Stimulated activated CD4-positive, alpha-beta T cell treated with anti-CD3 and anti-CD28 coated beads, TNF-alpha, amount 100 ng/mL, for 24 hours (primary cell): ENCODE measurements at regions not wholly inside any gene's neighbourhood (a gene's known extent, or its start where the extent isn't known, plus 50 kb on each side); places are given as distances from the start of the nearest gene placed in this dataset.
"Not testable (repeated sequence)": the region's sequence is repeated elsewhere in the genome, so short reads cannot be mapped to it uniquely, and the experiment has no call there.

ENCODE experiments used
- DNase-seq, 3 experiments: peaks; one replicate each; pipeline ENCODE4 v3.0.0-alpha.2; 2020; ENCODE audit warnings: low read depth in 3 of 3

DNA sequence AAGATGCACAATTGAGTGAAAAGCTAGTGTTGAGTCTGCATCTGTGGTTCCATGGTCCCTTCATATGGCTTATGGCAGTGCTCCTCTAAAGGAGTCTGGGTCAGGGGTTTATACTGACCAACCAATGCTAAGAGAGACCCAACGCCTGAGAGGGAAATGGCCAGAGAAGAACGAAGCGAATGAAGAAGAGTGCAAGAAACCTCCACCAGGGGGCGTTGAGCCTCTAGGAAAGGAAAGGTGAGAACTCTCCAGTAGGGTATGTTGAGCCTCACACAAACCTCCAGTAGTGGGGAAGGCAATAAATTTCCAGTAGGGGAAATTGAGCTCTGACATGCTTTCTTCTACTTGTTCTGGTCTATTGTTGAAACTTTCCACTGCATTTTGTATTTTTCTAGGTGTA, 470.6 kb downstream of the PRDM9 start:
- DNase-seq: no peak

DNA sequence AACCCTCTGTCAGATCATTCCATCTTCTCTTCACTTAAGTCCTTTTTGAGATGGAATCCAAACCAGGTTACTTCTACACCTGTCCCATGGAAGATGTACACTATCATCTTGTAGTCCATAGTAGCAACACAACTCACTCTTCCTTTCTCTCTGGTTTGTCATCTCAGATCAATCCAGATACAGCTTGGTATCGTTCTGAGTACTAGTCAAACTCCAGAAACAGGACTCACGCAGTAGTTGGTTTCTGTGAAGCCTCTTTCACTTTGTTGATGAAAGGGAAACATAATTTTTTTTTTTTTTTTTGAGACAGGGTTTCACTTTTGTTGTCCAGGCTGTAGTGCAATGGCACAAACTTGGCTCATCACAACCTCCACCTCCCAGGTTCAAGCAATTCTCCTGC, 484.0 kb downstream of the PRDM9 start:
- DNase-seq: no peak

DNA sequence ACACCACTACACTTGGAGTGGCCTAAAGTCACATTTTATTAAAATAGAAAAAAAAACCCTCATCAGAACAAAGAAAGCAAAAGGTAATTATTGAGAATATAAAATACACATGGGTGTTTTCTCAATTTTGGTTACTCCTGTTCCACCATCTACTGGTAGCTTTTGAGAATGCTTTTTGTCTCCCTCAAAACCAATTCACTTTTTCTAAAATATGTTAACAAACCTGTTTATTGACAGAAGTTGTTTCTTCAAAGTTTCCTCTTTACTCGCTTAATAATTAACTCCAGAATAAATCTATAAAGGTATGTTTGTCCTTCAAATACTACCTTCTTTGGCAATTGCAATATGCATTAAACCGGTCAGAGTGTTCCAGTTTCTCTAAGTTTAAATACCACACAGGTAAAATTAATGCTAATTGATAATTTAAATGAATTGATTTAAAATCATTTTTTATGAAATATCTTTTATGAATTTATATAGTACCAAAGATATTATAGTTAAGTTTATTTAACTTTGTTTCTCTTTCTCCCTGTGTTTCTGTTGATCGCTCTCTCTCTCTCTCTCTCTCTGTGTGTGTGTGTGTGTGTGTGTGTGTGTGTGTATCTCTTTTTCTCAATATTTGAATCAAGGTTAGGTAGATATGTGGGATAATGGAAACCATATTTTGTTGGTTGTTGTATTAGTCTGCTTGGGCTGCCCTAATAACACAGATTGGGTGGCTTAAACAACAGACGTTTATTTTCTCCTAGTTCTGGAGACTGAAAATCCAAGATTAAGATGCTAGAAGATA, 487.4 kb downstream of the PRDM9 start:
- DNase-seq: no peak

DNA sequence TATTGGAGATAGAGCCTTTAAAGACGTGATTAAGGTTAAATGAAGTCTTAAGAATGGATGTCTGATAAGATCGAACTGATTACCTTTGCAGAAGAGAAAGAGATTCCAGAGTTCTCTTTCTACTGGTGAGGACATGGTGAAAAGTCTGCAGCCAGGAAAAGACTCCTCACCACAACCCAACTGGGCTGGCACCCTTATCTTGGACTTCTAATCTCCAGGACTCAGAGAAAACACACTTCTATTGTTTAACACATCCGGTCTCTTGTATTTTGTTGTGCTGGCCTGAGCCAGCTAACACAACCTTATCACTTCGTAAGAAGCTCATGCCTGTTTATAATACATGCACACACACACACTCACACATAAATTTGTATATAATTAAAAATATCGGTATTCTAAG, 489.1 kb downstream of the PRDM9 start:
- no peak for DNase-seq

DNA sequence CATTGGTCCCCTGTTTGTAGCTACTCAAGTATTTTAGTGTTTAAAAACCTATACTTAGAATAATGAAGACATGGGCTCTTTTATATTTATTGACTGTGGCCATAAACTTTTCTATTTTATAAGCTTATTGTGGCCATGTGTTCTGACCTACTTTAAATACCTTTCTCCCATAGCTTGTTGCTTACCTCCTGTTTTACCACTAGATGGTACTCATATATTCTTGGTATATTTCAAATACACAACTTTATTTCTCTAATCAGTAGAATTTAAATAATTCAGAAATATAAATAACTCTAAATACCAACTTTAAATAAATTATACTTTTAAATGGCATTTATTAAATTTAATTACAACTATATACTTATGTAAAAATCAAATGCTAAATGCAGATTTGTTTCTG, 498.0 kb downstream of the PRDM9 start:
- DNase-seq: no peak

DNA sequence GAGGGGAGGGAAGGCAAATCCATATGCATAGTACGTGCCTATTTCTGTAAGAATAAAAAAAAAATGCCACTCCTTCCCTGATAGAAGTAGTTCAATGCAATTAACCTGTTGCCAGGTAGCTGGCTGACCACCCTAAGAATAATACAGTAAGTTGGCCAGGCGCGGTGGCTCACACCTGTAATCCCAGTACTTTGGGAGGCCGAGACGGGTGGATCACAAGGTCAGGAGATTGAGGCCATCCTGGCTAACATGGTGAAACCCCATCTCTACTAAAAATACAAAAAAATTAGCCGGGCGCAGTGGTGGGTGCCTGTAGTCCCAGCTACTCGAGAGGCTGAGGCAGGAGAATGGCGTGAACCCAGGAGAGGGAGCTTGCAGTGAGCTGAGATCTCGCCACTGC, 510.3 kb downstream of the PRDM9 start:
- DNase-seq: not testable (repeated sequence)

DNA sequence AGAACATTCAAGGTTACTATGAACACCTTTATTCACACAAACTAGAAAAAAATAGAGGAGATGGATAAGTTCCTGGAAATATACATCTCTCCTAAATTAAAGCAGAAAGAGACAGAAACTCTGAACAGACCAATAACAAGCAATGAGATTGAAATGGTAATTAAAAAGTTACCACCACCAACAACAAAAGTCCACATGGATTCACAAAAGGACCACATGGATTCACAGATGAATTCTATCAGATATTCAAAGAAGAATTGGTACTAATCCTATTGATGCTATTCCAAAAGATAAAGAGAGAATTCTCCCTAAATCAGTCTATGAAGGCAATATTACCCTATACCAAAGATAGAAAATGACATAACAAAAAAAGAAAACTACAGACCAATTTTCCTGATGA, 518.9 kb downstream of the PRDM9 start:
- no peak for DNase-seq

DNA sequence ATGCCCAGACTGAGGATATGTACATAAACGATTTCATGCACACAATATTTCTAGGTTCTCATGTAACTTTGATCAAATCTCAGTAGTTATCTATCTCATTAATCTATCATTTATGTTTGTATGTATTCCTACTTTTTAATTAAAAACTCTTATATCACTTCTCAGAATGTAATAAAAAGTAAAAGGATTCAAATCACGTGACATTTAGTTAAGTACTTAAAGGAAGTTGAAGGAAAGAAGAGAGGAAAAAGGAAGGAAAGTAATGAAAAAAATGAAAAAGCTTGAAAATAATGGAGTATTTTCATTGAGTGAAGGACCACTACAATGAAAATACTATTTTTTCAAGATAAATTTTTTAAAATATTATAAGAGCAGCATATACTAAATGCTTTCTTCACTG, 535.3 kb downstream of the PRDM9 start:
- no peak for DNase-seq

DNA sequence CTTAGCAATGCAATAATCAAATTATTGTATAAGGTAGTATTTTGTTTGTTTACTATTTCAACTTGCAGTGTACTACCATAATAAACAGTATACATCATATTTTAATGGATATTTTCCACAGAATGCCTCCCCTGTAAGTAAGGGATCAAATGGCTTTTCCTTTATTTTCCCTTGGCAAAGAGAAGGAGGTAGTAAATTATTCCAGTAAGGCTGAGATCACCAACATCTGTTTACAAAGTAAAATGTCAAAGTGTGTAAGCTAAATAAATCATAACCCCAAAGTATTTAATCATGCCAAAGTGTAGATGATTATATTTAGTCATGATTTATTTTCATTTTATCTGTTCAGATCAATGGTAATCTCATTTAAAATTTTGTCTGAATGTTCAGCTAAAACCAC, 537.6 kb downstream of the PRDM9 start:
- no peak for DNase-seq

DNA sequence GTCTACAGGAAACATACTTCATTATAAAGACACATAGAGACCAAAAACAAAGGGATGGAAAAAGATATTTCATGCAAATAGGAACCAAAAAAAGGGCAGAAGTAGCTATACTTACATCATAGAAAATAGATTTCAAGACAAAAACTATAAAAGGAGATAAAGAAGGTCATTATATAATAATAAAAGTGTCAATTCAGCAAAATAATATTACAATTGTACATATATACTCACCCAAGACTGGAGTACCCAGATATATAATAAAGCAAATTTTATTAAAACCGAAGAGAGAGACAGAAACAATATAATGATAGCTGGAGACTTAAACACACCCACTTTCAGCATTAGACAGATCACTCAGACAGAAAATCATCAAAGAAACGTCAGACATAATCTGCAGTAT, 546.3 kb downstream of the PRDM9 start:
- DNase-seq: no peak

DNA sequence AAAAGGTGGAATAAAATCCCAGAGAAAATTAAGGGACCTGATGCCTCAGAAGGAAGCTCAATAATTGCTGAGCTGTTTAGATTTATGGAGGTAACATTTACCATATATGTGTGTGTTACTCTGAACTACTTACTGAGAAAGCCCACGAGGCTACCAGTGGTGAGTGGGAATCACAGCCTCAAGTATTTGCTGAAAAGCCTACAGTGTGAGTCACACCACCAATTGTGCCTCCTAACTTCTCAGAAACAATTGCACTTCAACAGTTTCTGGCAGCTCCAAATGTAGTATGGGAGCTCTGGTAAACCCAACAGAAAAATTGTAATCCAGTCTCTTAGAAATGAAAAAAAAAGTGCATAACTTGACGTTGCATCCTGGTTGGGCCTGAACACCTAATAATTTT, 551.6 kb downstream of the PRDM9 start:
- DNase-seq: no peak

DNA sequence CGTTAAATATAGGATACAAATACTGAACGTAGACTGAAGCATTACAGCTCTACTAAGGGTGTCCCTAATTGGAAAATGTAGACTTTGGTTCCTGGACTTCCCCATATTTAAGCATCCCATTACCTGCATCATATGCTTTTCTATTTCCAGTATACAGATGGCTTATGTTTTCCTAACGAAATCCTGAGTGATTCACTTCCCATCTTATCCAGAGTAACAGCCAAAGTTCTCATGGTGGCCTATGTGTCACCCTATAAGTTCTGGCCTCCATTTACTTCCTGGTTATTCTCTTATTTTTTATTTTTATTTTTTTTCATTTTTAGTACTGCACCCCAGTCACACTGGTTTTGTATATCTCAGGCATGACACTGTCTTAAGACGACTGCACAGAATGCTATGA, 552.3 kb downstream of the PRDM9 start:
- no peak for DNase-seq

DNA sequence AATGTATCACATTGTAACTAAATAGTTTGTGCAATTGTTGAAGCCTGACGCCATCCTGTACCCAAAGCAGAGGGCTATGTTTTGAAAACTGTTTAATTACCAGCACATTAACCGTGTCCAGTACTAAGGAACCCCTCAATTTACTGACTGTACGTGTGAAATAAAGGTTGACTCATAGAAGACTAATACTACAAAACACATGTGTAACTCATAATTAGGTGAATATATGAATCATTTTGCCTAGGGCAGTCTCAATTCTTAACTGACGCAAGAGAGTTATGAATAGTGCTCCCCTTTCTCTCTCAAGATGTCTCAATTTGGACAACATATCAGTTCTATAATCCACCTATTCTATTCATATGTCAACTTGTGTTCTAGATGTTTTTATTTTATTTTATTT, 558.4 kb downstream of the PRDM9 start:
- DNase-seq: no peak

DNA sequence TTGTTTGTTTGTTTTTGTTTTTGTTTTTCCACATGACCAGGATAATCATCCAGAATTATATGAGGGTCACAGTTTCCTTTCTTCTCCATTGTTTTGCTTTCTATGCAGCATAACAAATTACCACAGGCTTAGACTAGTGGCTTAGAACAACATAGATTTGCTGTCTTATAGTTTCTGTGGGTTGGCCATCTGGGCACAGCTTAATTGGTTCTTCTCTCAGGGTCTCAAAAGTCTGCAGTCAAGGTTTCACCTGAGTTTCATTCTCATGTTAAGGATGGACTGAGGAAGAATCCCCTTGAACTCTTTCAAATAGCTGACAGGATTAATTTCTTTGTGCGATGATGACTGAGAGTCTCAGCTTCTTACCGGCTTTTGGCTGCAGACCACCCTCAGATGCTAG, 559.8 kb downstream of the PRDM9 start:
- DNase-seq: no peak

DNA sequence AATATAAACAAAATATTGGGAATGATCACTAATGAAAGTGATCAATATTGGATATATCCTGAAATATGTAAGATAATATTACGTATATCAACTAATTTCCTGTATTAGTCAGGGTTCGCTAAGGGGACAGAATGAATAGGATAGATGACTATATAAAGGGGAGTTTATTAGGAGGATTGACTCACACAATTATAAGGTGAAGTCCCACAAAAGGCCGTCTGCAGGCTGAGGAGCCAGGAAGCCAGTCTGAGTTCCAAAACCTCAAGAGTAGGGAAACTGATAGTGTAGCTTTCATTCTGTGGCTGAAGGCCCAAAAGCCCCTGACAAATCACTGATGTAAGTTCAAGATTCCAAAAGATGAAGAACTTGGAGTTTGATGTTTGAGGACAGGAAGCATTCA, 561.1 kb downstream of the PRDM9 start:
- DNase-seq: no peak

DNA sequence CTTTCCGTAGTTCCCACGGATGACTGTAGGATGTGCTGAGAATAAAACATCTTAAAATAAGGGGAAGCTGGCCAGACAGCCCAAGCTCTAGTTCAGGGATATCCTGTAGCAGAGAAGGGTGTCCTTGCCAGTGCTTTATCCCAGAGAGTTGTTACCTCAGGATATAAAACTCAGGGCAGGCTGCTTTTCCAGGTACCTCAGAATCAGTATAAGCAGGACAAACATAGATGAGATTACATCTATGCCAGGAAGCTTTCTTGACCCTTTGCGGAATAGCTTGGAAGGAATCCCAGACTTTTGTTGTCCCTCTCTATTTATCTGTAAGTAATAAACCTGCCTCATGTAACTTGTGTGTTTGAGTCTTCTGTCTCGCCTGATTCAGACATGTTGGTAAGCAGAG, 565.7 kb downstream of the PRDM9 start:
- no peak for DNase-seq

DNA sequence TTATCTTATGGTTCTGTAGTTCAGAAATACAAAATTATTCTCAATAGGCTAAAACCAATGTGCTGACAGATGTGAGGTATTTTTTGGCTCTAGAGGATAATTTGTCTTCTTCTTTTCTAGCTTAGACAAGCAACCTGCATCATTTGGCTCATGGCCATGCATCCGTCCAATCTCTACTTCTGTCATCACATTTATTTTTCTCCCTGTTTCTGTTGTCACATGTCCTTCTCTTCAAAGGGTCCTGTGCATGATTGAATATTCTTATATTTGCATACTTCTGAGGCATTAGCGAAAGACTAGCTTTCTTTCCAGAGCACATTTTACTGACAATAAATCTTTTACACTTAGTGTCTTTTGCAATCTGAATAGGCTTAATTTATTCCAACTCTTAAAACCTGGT, 564.7 kb downstream of the CDH10 start:
- DNase-seq: no peak

DNA sequence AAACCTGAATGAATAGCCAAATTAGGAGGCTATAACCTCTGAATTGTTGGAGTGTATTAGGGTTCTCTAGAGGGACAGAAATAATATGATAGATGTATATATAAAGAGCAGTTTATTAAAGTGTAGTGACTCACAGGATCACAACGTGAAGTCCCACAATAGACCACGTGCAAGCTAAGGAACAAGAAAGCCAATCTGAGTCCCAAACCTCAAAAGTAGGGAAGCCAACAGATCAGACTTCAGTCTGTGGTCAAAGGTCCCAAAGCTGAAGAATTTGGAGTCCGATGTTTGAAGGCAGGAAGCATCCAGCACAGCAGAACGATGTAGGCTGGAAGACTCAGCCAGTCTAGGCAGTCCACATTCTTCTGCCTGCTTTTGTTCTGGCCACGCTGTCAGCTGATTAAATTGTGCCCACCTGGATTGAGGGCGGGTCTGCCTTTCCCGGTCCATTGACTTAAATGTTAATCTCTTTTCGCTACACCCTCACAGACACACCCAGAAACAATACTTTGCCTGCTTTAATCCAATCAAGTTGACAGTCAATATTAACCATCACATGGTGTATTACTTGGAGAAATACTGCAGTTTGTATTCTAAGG, 550.6 kb downstream of the CDH10 start:
- no peak for DNase-seq

DNA sequence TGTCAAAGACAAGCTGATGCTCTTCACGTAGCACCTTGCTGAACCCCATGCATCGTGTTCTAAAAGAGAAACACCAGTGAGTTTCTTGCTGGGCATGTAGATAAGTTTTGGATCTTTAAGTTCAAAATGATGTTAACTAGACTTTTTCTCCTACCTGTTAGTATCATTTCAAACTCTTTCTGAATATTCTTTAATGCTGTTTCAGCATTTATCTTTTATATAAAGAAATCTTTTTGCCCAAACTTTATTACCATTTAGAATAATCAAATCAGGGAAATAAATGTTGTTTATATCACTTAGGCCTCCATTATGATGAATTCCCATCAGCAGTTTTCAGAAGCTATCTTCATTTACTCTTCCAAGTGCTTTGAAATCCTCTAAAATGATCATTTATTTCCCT, 542.8 kb downstream of the CDH10 start:
- no peak for DNase-seq

DNA sequence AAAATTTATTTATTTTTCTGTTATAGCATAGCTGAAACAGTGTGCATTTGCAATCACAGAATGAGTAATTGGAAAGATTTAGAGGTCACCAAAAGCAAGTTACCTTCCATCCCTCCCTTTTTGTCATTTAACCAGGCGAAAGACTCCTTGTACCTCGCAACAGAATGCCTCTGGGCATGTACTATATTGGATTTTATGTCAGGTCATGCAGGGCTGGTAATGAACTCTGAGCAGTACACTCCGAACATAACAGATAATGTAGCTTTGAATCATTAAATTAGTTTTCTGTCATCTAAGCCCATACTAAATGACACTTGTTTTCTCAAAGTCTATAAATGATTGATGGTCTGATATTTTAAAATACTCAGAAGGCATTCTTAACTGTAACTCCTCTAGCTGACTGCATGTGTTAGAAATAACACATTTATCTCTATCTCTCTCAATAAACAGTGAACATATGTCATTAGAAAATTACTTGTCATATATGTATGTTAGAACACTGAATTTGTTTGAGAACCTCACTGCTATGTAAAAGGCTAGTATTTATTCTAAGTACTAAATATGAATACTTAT, 541.2 kb downstream of the CDH10 start:
- DNase-seq: no peak

DNA sequence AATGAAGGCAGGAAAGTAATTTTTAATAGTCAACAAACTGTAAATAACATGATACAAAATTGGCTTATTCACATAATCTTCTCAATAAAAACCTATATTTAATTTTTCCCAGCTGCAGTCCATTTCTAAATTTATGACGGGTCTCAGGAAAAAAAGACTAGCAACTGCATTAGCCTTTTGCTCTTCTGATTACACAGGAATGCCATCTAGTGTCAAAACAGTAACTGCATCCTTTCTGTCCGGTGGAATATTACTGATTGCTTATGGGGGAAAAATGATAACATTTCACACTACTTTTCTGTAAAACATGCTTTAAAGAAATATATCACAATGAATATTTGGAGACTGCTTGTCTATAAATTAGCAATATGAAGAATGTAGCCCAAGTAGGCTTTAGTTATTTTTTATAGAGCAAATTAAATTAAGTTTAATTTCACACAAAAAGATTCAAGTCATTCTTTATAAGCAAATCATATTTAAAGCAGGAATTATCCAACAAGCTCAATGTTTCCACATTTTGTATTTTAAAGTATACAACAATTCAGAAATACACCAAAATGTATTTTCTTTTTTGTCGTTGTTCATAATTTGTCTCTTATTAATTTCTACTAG, 534.7 kb downstream of the CDH10 start:
- no peak for DNase-seq

DNA sequence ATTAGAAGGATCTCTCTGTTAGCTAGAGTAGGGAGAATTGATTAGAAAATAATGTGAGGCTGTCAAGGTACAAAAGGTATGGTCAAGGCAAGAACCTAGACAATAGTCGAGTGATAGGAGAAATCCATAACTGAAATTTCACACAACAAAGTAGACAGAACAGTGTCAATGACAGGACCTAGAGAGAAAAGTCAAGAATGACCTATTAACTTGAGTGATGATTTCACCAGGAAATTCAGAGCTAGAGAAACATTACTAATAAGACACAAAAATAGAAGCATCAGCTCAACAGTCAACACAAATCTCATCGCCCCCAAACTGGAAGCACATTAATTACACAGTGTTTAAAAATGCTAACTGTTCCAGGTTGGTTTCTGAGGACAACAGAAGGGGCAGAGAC, 532.4 kb downstream of the CDH10 start:
- DNase-seq: no peak

DNA sequence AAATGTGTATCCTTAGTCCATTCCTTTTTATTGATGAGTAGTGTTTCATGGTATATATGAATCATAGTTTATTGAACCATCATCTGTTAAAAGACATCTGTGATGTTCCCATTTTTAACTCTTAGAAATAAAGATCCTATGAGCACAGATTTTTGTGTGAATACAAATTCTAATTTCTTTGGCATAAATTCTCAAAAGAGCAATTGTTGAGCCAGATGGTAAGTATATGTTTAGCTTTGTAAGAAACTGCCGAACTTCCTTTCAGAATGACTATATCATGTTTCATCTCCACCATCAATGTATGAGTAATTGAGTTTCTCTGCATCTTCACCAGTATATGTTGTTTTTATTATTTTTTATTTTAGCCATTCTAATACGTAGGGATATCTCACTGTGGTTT, 526.4 kb downstream of the CDH10 start:
- DNase-seq: no peak
